GM19025 (cell line): ENCODE measurements at regions not wholly inside any gene's neighbourhood (a gene's known extent, or its start where the extent isn't known, plus 50 kb on each side); places are given as distances from the start of the nearest gene placed in this dataset.
"Not testable (repeated sequence)": the region's sequence is repeated elsewhere in the genome, so short reads cannot be mapped to it uniquely, and the experiment has no call there.

Experiments used
- ATAC-seq: cut with Tn5 transposase; IDR thresholded peaks from one replicate; pipeline ENCODE4 v1.9.1; 2021; ENCODE audit warnings: mild to moderate bottlenecking, low read depth, moderate library complexity; ENCODE audit not compliant: unreplicated experiment

DNA sequence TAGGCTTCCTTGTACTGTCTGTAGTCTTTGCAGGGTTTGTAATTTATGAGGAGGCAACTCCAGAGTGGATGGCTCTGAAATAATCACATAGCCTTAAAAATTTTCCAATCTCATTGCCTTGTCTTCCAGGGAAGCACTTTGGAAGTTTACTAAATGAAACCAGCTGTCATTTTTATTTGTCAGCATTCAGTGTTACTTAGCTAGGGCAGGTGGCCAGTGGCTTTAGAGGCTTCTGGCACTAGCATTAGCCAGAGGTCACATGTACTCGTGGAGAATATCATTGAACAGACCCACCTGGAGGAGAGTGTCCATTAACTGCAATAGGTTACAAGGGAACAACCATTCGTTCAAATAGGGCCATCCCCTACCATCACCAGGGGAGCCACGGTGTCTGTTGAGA lies 160.3 kb upstream of the SLC28A3 start:
- ATAC-seq: no peak

DNA sequence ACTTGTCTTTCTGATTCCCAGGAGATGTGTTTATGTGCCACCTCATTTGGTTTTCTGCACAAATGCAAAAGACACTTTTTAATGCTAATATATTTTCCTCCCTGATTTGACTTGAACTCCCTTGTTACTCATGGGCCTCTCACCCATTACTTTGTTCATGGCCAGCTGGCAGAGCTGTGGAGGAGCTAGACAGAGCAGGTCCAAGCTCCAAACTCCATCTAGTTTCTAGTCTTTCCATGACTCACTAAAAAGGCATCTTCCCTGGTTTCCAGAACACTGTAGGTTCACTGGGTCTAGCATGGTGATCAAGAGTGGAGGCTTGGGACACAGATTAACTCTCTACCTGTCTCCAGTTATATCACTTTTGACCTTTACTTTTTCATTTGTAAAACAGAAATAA lies 161.0 kb upstream of the SLC28A3 start:
- ATAC-seq: no peak

DNA sequence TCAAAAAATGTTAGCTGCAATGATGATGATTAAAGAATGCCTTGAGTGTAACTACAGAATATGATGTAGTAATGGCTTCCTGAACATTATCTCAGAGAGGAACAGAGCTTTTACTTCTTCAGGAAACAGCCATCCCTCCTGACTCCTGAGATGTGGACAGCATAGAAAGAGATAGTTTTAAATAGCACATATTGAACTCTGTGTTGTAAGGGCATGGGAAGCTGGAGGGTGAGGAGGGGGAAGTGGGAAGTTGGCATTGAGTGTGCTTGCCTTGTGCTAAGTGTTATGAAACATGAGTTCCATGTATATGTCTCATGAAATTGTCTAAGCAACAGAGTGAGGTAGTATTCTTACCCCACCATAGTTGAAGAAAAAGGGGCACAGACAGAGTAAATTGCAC lies 161.5 kb upstream of the SLC28A3 start:
- ATAC-seq: no peak

DNA sequence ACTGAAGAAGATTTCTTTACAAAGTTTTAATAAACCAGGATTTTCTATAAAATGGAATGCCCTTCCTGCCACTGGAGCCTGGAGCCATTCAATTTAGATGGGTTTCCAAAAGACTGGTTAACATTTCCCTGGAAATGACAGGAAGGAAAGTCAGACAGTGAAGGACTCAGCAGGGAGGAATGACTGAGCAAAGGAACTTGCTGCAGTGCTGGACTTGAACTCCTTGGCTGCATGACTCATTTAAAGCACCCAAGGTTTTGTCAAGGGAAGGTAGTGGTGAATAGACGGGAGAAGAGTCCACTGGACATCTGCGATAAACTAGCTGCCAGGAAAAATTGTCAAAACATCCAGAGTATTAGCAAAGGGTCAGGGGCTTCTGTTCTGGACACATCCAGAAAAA lies 163.8 kb upstream of the SLC28A3 start:
- no peak for ATAC-seq

DNA sequence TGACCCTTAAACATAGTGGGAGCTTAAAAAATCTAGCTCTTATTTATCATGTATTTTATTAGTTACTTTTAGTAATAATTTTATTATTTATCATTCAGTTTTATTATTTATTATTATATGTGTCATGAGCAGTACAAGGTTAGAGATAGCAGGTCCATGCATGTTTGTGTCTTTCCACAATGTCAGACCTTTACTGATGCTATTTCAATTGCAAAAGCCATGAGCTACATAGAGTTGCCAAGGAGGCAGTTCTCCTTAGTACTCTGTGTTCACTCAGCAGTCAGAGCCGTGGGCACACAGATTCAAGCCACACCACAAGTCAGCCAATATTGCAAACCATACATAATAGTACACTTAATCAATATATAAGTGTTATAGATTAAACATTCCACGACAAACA lies 157.9 kb upstream of the NTRK2 start:
- ATAC-seq: no peak

DNA sequence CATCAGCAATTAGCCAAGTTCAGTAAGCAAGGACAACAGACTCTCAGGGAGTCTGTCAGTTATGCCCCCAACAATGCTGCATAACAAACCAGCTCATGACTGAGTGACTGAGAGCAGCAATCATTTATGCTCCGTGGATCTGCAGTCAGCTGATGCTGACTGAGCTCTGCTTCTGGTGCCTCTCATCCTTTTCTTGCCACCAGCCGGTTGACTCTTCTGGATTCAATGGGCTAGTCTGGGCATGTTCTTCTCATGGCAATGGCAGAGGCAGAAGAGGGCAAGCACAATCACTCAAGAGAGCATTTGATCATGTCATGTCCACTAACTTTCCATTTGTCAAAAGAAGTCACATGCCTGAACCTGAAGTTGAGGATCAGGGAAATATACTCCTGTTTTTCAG lies 157.0 kb upstream of the NTRK2 start:
- no peak for ATAC-seq

DNA sequence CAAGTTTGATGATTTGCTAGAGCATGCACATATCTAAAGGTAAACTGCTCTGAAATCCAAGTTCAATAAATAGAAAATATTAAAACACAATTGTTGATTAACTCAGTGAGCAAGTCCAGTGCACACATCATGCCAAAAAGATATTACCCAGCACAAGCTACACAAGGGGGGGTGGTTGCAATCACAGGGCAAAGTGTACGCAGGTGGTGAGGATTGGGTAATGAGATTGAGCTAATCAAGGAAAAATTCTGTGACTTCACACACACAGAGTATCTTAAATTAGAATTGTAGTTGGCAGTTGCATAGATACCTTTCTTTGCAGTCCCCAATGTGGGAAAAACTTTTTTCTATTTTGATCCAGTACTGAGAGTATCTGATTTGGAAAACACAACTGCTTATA lies 156.1 kb upstream of the NTRK2 start:
- no peak for ATAC-seq

DNA sequence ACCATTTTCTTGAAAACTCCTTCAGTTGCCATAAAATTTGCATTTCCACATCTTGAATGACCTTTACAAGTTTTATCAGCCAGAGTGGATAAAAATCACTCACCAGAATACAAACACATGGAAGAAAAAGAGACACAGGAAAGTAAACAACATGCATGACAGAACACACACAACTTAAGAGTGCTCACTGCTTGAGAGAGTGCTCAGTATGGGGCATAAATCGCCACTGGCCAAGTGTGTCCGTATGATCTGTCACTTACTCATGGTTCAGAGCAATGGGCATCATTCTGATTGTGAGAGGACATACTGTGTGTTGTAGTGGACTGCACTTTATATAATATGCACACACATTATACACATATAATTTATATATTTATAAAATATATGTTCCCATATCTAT lies 155.6 kb upstream of the NTRK2 start:
- ATAC-seq: no peak

DNA sequence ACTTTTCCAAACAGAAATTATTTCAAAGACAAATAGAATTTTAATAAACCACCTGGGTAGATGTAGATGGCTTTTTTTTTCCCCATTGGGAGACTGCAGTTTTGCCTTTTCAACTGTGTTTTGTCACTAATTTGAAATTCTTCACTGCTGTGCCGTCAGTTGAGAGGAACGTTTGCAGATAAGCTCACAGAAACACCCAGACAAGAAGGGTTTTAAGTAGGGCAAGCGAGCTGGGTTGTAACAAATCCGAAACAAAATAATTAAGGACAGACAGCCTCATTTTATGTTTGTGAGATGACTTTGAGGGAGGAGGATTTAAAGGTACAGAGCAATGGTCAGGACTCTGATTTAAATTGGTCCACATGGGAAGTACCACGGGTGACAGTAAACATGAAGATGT lies 155.1 kb upstream of the NTRK2 start:
- no peak for ATAC-seq

DNA sequence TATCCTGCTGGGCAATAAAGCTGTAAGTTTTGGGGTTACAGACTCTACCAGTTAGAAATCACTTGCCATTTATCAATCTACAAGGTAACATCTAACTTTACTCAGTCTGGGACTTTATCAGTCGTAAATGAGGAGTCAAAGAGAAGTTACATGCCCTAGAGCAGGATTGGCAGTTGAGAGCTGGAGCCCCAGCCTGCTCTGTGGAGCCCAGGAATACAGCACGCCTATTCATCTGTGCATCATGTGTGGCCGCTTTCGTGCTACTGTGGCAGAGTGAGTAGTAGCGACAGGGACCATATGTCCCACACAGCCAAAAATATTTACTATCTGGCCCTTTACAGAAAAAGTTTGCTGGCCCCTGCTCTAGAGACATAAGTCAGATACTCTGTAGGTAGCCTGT lies 152.5 kb upstream of the NTRK2 start:
- no peak for ATAC-seq

DNA sequence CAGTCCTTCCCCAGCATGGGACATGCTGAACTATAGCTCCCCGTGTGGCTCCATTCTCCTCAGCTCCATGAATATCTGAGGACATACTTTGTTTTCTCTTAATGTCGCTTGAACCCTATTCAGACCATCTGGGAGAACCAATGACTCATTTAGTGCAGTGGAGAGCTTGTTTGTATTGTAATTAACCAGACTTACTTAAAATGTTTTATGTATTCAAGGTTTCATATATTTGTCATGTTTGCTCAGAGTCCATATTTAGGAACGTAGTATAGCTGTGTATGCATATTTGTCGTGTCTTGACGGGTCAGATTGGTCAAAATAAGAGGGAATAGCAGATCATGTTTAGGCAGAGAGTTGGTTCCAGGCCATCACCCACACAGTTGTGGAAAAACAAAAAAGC lies 150.1 kb upstream of the NTRK2 start:
- ATAC-seq: no peak

DNA sequence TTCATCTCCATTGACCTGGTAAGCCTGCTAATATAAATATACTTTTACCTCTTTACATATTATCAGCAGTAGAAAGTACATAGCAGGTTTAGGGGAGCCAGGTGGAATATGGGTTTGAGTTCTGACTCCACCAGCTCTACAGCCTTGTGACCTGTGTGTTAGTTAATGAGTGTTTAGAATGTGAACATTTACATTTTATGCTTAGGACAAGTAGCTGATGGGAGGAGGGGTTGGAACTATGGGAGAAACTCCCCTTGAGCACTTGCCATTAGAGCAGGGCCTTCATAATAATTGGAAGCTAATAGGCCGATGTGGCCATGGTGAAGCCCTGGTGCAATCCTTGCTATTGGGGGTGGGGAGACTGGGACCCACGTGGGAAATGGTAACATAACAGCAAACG lies 148.3 kb upstream of the NTRK2 start:
- ATAC-seq: no peak

DNA sequence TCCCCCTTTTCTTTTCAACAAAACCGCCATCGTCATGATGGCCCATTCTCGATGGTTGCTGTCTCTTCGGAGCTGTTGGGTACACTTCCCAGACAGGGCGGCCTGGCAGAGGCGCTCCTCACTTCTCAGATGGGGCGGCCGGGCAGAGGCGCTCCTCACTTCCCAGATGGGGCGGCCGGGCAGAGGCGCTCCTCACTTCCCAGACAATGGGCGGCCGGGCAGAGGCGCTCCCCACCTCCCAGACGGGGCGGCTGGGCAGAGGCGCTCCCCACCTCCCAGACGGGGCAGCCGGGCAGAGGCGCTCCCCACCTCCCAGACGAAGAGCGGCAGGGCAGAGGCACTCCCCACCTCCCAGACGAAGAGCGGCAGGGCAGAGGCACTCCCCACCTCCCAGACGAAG lies 143.3 kb upstream of the NTRK2 start:
- not testable (repeated sequence) for ATAC-seq

DNA sequence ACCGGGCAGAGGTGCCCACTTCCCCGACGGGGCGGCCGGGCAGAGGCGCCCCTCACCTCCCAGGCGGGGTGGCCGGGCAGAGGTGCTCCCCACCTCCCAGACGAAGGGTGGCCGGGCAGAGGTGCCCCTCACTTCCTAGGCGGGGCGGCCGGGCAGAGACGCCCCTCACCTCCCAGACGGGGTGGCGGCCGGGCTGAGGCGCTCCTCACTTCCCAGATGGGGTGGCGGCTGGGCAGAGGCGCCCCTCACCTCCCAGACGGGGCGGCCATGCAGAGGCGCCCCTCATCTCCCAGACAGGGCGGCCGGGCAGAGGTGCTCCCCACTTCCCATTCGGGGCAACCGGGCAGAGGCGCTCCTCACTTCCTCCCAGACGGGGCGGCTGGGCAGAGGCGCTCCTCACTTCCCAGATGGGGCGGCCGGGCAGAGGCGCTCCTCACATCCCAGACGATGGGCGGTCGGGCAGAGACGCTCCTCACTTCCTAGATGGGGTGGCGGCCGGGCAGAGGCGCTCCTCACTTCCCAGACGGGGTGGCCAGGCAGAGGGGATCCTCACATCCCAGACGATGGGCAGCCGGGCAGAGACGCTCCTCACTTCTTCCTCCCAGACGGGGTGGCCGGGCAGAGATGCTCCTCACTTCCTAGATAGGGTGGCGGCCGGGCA lies 142.3 kb upstream of the NTRK2 start:
- ATAC-seq: not testable (repeated sequence)

DNA sequence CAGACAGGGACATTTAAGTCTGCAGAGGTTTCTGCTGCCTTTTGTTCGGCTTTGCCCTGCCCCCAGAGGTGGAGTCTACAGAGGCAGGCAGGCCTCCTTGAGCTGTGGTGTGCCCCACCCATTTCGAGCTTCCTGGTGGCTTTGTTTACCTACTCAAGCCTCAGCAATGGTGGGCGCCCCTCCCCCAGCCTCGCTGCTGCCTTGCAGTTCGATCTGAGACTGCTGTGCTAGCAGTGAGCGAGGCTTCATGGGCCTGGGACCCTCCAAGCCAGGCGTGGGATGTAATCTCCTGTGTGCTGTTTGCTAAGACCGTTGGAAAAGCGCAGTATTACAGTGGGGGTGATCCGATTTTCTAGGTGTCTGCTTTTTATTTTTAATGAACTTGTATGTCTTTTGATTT lies 133.6 kb upstream of the NTRK2 start:
- not testable (repeated sequence) for ATAC-seq

DNA sequence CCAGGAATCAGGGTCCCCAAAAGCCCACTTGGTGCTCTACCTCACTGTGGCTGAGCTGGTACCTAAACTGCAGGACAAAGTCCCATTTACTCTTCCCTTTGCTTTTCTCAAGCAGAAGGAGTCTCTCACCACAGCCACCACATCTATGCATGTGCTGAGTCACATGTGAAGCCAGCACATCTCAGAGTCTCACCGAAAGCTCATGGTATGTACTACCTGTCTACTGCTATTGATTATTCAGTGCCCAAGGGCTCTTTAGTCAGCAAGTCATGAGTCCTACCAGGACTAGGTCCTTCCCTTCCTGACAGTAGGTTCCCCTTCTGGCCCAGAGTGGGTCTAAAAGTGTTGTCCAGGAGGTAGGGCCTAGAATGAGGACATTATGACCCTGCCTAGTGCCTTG lies 130.7 kb upstream of the NTRK2 start:
- ATAC-seq: no peak

DNA sequence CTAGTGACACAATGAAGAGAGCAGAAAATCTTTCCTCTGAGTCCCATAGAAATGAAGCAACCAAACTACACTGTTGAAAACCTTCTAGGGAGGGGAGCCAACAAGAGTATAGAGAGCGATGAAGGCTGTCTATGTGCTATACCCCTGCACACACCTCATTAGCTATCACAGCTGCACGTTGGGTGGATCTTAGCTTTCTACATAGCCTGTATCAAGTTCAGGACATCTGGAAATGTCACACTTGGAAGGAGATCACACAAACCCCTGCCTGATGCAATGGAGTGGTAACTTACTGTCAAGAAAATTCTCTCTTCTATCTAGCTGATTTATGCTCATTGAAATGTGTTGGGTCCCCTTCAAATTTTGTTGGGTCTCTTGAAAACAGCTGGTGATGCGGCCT lies 127.0 kb upstream of the NTRK2 start:
- ATAC-seq: no peak

DNA sequence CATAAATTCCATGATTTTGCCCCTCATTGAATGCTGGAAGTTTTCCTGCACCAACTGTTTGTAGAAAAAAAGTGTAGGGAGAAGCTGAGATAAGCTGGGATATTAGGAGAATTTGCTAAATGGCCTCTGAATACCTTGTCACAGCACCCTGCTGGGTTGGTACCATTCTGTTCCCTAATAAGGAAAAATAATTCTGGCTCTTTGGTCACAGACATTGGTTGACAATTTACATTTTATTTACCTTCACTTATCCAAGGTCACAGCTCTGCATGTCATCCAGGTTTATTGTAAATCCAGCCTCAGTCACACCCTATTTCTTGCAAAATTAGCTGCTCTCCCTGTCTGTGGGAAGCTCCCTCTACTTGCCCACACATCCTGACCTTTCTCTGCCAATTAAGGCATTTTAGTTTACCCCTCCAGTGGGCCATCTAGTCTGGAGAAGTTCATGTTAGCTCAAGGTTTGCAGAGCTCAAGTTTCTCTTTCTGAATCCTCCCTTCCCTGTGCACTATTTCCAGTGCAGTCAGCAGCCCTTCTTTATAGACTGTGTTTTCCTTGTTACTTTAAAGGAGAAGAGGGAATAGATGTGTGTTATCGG lies 115.4 kb upstream of the NTRK2 start:
- ATAC-seq: no peak

DNA sequence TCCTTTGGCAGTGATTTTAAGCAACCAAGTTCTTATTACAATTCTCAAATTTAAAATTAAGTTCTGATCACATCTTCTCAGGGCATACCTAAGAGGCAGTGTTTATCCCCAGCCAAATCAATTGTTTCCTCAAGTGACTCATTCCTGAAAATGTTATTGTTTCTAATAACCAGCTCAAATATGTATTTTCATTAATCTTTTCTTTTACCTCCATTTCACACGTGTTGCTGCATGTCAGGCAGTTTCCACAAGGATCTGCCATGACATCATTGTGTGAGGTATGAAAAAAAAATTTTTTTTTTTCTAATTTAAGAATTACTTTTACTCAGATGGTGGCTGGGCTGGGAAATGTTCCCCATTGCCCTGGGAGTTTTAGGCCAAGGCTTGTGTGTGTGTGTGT lies 113.0 kb upstream of the NTRK2 start:
- no peak for ATAC-seq

DNA sequence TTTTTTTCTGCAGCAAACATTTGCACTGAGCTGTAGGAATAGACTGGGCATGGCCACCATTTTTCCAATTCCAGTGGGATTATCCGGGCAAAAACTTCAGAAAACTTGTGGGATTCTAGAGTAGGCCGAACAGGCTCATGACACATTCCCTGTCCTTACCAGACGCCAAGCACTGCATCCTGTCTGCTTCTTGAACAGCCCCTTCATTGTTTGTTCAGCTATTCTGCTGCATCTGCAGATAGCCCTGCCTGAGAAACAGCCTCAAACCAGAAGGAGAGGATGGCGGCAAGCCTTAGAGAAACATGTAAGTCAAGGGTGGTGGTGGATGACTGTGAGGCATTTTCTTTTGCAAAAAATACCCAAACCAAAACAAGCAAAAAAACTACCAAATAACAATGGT lies 111.8 kb upstream of the NTRK2 start:
- ATAC-seq: no peak

DNA sequence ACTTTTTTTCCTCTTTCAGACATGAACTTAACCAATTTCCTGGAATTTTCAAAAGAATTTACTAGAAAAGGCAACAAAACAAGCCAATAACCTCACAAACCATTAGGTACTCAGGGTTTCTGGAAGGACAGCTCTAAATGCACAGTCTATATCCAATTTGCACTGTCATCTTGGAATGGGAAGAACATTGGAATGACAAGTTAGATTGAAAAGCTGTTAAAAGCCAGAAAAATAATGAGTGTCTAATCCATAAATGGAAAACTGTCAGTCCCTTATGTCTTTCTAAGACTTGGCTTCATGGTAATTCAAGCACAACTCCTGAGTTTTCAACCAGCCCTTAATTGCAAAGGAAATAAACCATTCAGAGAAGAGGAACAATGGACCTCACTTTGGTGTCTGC lies 105.8 kb upstream of the NTRK2 start:
- no peak for ATAC-seq

DNA sequence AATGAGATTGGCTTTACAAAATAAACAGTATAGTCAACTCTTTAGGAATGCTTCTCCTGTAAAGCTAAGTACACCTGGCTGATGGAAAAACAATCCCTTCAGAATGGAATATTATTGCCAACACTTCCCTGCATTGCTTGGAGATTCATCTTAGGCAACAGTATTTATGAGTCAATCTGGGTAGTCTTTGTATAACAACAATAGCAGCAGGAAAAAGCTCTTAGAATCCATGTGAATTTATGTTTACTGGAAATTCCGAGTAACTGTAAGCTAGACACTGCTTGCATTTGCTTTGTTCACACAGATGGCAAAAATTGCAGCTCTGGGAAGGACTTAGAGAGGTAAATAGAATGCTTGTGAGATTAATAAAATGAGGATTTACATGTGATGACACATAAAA lies 101.7 kb upstream of the NTRK2 start:
- no peak for ATAC-seq
